Endothelial cell (in vitro differentiated cells): ENCODE measurements at regions not wholly inside any gene's neighbourhood (a gene's known extent, or its start where the extent isn't known, plus 50 kb on each side); places are given as distances from the start of the nearest gene placed in this dataset.

Source experiments
- DNase-seq: peaks from one replicate; pipeline ENCODE4 v3.0.0; 2021; ENCODE audit warnings: low spot score
- H3K27ac Mint-ChIP-seq: one replicate; pipeline ENCODE4 v1.8.0; 2021; ENCODE audit warnings: mixed read lengths, inconsistent platforms; ENCODE audit not compliant: unreplicated experiment
- H3K27me3 Mint-ChIP-seq: one replicate; pipeline ENCODE4 v1.8.0; 2021; ENCODE audit warnings: mild to moderate bottlenecking, moderate library complexity, mixed read lengths, inconsistent platforms; ENCODE audit not compliant: unreplicated experiment
- H3K36me3 Mint-ChIP-seq: one replicate; pipeline ENCODE4 v1.8.0; 2021; ENCODE audit warnings: mild to moderate bottlenecking, low read depth, mixed read lengths, inconsistent platforms; ENCODE audit not compliant: unreplicated experiment
- H3K4me1 Mint-ChIP-seq: one replicate; pipeline ENCODE4 v1.8.0; 2021; ENCODE audit warnings: mild to moderate bottlenecking, mixed read lengths, inconsistent platforms; ENCODE audit not compliant: unreplicated experiment
- H3K4me3 Mint-ChIP-seq: one replicate; pipeline ENCODE4 v1.8.0; 2021; ENCODE audit warnings: mild to moderate bottlenecking, mixed read lengths, inconsistent platforms; ENCODE audit not compliant: unreplicated experiment
- H3K9me3 Mint-ChIP-seq: one replicate; pipeline ENCODE4 v1.8.0; 2021; ENCODE audit warnings: mixed read lengths, inconsistent platforms; ENCODE audit not compliant: unreplicated experiment
- TF ChIP-seq, protein P1 (sequence below): fragments of 200-600 bp; sonication (generic); IDR thresholded peaks from one replicate; pipeline ENCODE4 v1.5.0; 2021; ENCODE audit warnings: antibody characterized with exemption; ENCODE audit not compliant: unreplicated experiment

DNA sequence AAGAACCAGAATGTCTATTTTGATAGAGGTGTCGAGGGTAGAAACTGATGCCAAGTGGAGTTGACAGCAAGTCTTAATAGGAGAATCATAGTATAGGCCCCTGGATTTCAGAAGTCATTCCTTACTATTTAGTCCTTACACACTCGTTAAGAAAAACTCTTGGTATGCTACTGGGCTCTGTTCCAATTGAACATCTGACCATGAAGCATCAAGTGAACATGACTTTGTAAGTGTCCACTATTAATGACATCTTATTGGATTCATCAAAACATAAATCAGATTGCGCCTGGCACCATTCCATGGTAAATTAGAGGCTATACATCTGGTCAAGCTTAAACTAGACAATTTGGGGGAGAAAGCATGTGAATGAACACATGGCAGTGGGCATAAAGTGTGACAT is 1056.5 kb upstream of the EDIL3 start:
- Mint-ChIP-seq H3K9me3 (no peaks in the 10 kb centered on the region), H3K4me3 (no peak overlapping the region), H3K27ac (no peak overlapping the region), H3K4me1 (peaks cover 2% of the 10 kb centered on the region), H3K36me3 (no peaks in the 10 kb centered on the region), H3K27me3 (no peaks in the 10 kb centered on the region)
- TF ChIP-seq, protein P1, sequence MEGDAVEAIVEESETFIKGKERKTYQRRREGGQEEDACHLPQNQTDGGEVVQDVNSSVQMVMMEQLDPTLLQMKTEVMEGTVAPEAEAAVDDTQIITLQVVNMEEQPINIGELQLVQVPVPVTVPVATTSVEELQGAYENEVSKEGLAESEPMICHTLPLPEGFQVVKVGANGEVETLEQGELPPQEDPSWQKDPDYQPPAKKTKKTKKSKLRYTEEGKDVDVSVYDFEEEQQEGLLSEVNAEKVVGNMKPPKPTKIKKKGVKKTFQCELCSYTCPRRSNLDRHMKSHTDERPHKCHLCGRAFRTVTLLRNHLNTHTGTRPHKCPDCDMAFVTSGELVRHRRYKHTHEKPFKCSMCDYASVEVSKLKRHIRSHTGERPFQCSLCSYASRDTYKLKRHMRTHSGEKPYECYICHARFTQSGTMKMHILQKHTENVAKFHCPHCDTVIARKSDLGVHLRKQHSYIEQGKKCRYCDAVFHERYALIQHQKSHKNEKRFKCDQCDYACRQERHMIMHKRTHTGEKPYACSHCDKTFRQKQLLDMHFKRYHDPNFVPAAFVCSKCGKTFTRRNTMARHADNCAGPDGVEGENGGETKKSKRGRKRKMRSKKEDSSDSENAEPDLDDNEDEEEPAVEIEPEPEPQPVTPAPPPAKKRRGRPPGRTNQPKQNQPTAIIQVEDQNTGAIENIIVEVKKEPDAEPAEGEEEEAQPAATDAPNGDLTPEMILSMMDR: no peak
- DNase-seq: no peak

DNA sequence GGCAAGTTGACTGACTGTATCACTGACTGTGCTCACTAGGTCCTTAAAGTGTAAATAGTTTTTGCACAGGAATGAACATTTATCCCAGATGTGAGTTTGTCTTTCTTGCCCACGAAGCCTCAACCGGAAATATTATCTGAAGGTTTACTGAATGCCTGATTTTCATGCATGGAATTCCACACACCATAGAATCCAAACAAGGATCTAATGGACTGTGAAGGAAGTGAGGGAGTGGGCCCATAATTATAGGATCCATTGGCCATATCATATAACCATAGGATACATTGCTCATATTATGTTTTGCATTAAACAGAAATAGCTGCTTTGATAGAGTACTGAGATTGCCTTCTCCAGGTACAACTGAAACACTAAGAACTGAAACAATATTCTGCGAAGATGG is 1057.2 kb upstream of the EDIL3 start:
- Mint-ChIP-seq H3K36me3 (no peaks in the 10 kb centered on the region), H3K4me1 (peaks cover 2% of the 10 kb centered on the region)
- TF ChIP-seq, protein P1: no peak

DNA sequence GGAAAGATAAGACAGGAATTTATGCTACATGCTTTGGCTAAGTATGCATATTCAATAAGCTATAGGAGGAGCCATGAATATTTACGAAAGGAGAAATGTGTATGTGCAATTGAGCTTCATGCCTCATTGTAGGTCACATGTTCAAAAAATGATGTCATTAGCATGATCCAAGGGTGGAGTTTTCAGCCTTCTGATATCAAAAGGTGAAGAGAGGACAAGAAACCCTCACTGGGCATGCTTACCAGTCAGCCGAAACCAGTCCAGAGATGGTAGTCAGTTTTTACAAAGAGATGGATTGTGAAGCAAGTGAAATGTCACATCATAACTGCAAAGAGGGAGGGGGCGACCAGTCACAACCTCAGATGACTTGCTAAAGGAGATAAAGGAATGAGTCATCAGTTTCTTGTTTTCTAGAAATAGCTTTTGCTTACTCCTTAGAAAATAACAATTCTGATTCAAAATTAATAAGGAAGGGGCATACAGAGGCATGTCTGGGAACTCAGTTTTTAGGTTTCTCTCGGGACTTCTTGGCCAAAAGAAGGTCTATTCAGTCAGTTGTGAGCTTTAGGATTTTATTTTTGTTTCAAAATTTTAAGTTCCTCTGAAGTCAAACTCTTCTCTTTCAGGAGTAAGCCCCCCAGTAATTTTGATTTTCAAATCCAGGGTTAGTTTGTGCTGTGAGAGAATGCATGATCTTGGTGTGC is 1067.8 kb upstream of the EDIL3 start:
- no peak for DNase-seq
- TF ChIP-seq, protein P1: no peak
- H3K4me3 Mint-ChIP-seq: no peak overlapping the region
- H3K27me3 Mint-ChIP-seq: no peaks in the 10 kb centered on the region
- no peaks in the 10 kb centered on the region for H3K4me1 Mint-ChIP-seq
- H3K9me3 Mint-ChIP-seq: no peaks in the 10 kb centered on the region
- no peak overlapping the region for H3K27ac Mint-ChIP-seq
- H3K36me3 Mint-ChIP-seq: no peaks in the 10 kb centered on the region

More for the DNA sequence above, 1057.2 kb upstream of the EDIL3 start:
- Mint-ChIP-seq H3K27me3 (no peaks in the 10 kb centered on the region), H3K27ac (no peak overlapping the region), H3K9me3 (no peaks in the 10 kb centered on the region), H3K4me3 (no peak overlapping the region)
- DNase-seq: no peak

DNA sequence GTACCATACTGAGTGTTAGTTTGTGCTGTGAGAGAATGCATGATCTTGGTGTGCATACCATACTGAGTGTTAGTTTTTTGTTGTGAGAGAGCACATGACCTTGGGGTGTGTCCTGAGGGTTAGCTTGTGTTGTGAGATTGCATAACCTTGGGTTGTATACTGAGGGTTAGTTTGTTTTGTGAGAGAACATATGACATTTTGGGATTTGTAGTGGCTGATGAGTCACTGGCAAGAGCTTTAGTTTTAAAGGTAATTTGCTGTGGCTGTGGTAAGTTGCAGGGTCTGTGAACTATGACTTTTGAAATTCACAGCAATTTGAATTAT is 1068.3 kb upstream of the EDIL3 start:
- Mint-ChIP-seq H3K27me3 (no peaks in the 10 kb centered on the region), H3K9me3 (no peaks in the 10 kb centered on the region), H3K4me1 (no peaks in the 10 kb centered on the region), H3K4me3 (no peak overlapping the region), H3K27ac (no peak overlapping the region), H3K36me3 (no peaks in the 10 kb centered on the region)
- no peak for DNase-seq
- TF ChIP-seq, protein P1: no peak

DNA sequence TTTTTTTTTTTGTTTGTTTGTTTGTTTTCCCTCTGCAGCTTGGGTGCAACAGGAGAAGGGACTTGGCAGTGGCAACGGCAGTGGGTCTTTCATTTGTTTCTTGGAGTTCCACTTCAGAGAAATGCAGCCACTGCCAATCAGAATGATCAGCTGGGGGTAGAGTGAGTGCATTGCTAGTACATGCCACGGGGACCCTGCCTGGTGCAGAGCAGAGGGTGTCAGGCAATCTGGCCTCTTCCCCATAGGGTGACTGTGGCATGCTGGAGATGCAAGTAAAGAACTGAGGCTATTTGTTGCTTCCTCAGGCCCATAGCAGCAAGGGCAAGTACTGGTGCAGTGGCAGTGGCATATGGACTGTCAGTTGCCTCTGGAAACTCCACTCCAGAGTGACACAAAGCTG is 1073.6 kb upstream of the EDIL3 start:
- Mint-ChIP-seq H3K9me3 (no peaks in the 10 kb centered on the region), H3K27me3 (no peaks in the 10 kb centered on the region), H3K27ac (no peak overlapping the region)

More for the DNA sequence above, 1073.6 kb upstream of the EDIL3 start:
- Mint-ChIP-seq H3K36me3 (no peaks in the 10 kb centered on the region), H3K4me3 (no peak overlapping the region), H3K4me1 (no peaks in the 10 kb centered on the region)
- TF ChIP-seq, protein P1: no peak
- DNase-seq: no peak
